Kidney (tissue), 13 donors: ENCODE measurements at regions not wholly inside any gene's neighbourhood (a gene's known extent, or its start where the extent isn't known, plus 50 kb on each side); places are given as distances from the start of the nearest gene placed in this dataset.

Experiments used
- DNase-seq, 5 donors: peaks; one replicate each; pipeline ENCODE4 v3.0.0-alpha.2; 2013 to 2020
- FAIRE-seq: peaks from 2 replicates; lab custom pipeline; 2012; peaks lifted over from hg19 to GRCh38; lab: Jason Lieb, UNC
- H3K27ac ChIP-seq, 2 donors: one replicate each; pipeline ENCODE4 v1.7.0; 2013; ENCODE audit warnings: low read depth in 2 of 2, low read length in 2 of 2, inconsistent platforms in 1 of 2
- H3K27me3 ChIP-seq: one replicate; pipeline ENCODE4 v1.7.1; 2013; ENCODE audit warnings: low read length, inconsistent platforms; ENCODE audit not compliant: control insufficient read depth, insufficient read depth
- H3K36me3 ChIP-seq, 3 donors: one replicate each; pipeline versions ENCODE4 v1.7.0 to v1.7.1; 2013; ENCODE audit warnings: low read length in 3 of 3, control low read depth in 1 of 3, inconsistent platforms in 1 of 3; ENCODE audit not compliant: insufficient read depth in 3 of 3, control insufficient read depth in 2 of 3
- H3K4me1 ChIP-seq, 3 donors: one replicate each; pipeline versions ENCODE4 v1.7.0 to v1.7.1; 2013; ENCODE audit warnings: low read length in 3 of 3, inconsistent platforms in 1 of 3, low read depth in 1 of 3; ENCODE audit not compliant: control insufficient read depth in 2 of 3, insufficient read depth in 2 of 3
- H3K4me3 ChIP-seq, 3 donors: one replicate each; pipeline versions ENCODE4 v1.7.0 to v1.8.1; 2013; ENCODE audit warnings: low read length in 3 of 3, control low read depth in 1 of 3, inconsistent platforms in 1 of 3
- H3K9ac ChIP-seq, 3 donors: one replicate each; pipeline versions ENCODE4 v1.7.0 to v1.7.1; 2013; ENCODE audit warnings: low read length in 3 of 3, control low read depth in 1 of 3, inconsistent platforms in 1 of 3
- H3K9me3 ChIP-seq, 3 donors: one replicate each; pipeline versions ENCODE4 v1.7.0 to v1.7.1; 2013; ENCODE audit warnings: low read length in 3 of 3, control low read depth in 1 of 3, inconsistent platforms in 1 of 3; ENCODE audit not compliant: control insufficient read depth in 2 of 3, insufficient read depth in 1 of 3
- CTCF ChIP-seq: IDR thresholded peaks from 3 replicates; pipeline ENCODE4 v1.5.1; 2012; ENCODE audit warnings: mild to moderate bottlenecking, moderate library complexity, borderline replicate concordance; ENCODE audit not compliant: insufficient read depth; ENCODE audit errors: extremely low read depth
- intact Hi-C: fragments of 100-400 bp; cut with DNase I; formaldehyde crosslinking; loops from one replicate; pipeline ENCODE4 v1.11.1; 2022
- donor health status: control.
- donor health status: control.
- donor health status: control.
- donor health status: control.
- donor health status: control.
- donor health status: DM: yes; HTN: yes; CAD: no.
- donor health status: Normal renal cell carcinoma (clear cell type).

GRCh38 chr14:26687301-26687837 lies 89.5 kb upstream of the NOVA1 start:
- intact Hi-C loops, result no loop called here
- DNase-seq (no peak), FAIRE-seq (no peak)
- TF ChIP-seq CTCF, result no peak
- no peak overlapping the region for H3K4me3 ChIP-seq
- H3K9me3 ChIP-seq, result no peaks in the 10 kb centered on the region
- no peak overlapping the region for H3K27ac ChIP-seq
- H3K4me1 ChIP-seq, result no peaks in the 10 kb centered on the region
- H3K27me3 ChIP-seq, result no peaks in the 10 kb centered on the region
- no peak overlapping the region for H3K9ac ChIP-seq
- H3K36me3 ChIP-seq, result no peaks in the 10 kb centered on the region

GRCh38 chr14:26694521-26694920 lies 96.7 kb upstream of the NOVA1 start:
- no peak overlapping the region for H3K4me3 ChIP-seq
- no peaks in the 10 kb centered on the region for H3K27me3 ChIP-seq
- TF ChIP-seq CTCF, result no peak
- no peaks in the 10 kb centered on the region for H3K4me1 ChIP-seq
- DNase-seq (no peak), FAIRE-seq (no peak)
- no peak overlapping the region for H3K9ac ChIP-seq
- no peaks in the 10 kb centered on the region for H3K36me3 ChIP-seq
- H3K27ac ChIP-seq, result no peak overlapping the region
- H3K9me3 ChIP-seq, result no peaks in the 10 kb centered on the region
- intact Hi-C loops, result no loop called here

- no peak overlapping the region for H3K4me3 ChIP-seq
- no peaks in the 10 kb centered on the region for H3K27me3 ChIP-seq
- TF ChIP-seq CTCF, result no peak
- H3K9me3 ChIP-seq, result no peaks in the 10 kb centered on the region
- no peak for FAIRE-seq
- intact Hi-C loops, result no loop called here
- no peak overlapping the region for H3K9ac ChIP-seq
- no peaks in the 10 kb centered on the region for H3K36me3 ChIP-seq
- no peak overlapping the region for H3K27ac ChIP-seq
- H3K4me1 ChIP-seq, result no peaks in the 10 kb centered on the region
- no peak for DNase-seq
Measured at GRCh38 chr14:26702721-26703230, 104.9 kb upstream of the NOVA1 start.
